Pancreas (tissue), 10 donors: ENCODE measurements at regions not wholly inside any gene's neighbourhood (a gene's known extent, or its start where the extent isn't known, plus 50 kb on each side); places are given as distances from the start of the nearest gene placed in this dataset.

Experiments
- ATAC-seq, 4 donors: fragments of 200-7000 bp; cut with Tn5 transposase; one replicate each; pipeline versions ENCODE4 v1.8.0 to v1.9.1; 2020; ENCODE audit warnings: mild to moderate bottlenecking in 4 of 4, moderate library complexity in 4 of 4
- DNase-seq, 6 donors: peaks; one replicate each; pipeline ENCODE4 v3.0.0-alpha.2; 2020
- FAIRE-seq: peaks from 2 replicates; lab custom pipeline; 2012; peaks lifted over from hg19 to GRCh38; lab: Jason Lieb, UNC
- H3K27ac ChIP-seq, 4 donors: fragments of 200-600 bp; sonication (generic); 1 replicate in 3 of 4; 2 replicates in 1 of 4; pipeline versions ENCODE4 v1.5.0 to v1.8.0; 2020
- H3K27me3 ChIP-seq, 4 donors: fragments of 200-600 bp; one replicate each; pipeline ENCODE4 v1.8.0; 2021
- H3K36me3 ChIP-seq, 3 donors: fragments of 200-600 bp; sonication (generic) in 1 of 3; one replicate each; pipeline versions ENCODE4 v1.5.0 to v1.8.0; 2020 to 2021
- H3K4me1 ChIP-seq, 3 donors: fragments of 200-600 bp; one replicate each; pipeline ENCODE4 v1.8.0; 2021
- H3K4me3 ChIP-seq, 4 donors: fragments of 200-600 bp; sonication (generic) in 2 of 4; one replicate each; pipeline versions ENCODE4 v1.5.0 to v1.8.0; 2020 to 2021
- H3K9me3 ChIP-seq, 4 donors: fragments of 200-600 bp; one replicate each; pipeline ENCODE4 v1.8.0; 2021
- CTCF ChIP-seq, 4 donors: fragments of 200-600 bp; sonication (generic) in 3 of 4; IDR thresholded peaks; one replicate each; pipeline versions ENCODE4 v1.5.0 to v1.8.0; 2021; ENCODE audit warnings: antibody characterized with exemption in 4 of 4
- WGBS, 2 donors: extraction: QIAGEN DNeasy Blood & Tissue Kit; methylation state at CpG; one replicate each; pipeline ENCODE4 v1.1.7; 2013; 5-methylcytosine and 5-hydroxymethylcytosine counted together
- intact Hi-C, 3 donors: fragments of 100-400 bp; cut with DNase I; formaldehyde crosslinking; loops; one replicate each; pipeline versions ENCODE4 v1.11.1 to v1.14.2; 2022
- donor health status: healthy with polysubstance abuse.
- donor health status: DM: no; HTN: no; CAD: no; lungs with moderate emphysema.
- donor health status: DM: no; HTN: no; CAD: no.
- donor health status: control.
- donor health status: control.
- donor health status: Bipolar disorder and iron deficiency.
- donor health status: DM: yes; HTN: yes; CAD: no.
- donor health status: DM: no; HTN: no; CAD: no.
- donor health status: DM: no; HTN: no; CAD: no.
- donor health status: DM: yes; HTN: yes; CAD: no.

- no peaks in the 10 kb centered on the region for H3K9me3 ChIP-seq
- no peak overlapping the region for H3K4me3 ChIP-seq
- no peak for FAIRE-seq
- intact Hi-C loops, result no loop called here
- no peaks in the 10 kb centered on the region for H3K27me3 ChIP-seq
- no peaks in the 10 kb centered on the region for H3K36me3 ChIP-seq
- no peak for DNase-seq
- H3K27ac ChIP-seq, result no peak overlapping the region
- no peak for ATAC-seq
- TF ChIP-seq CTCF (IDR thresholded peaks at IDR 0.05), result no peak
- H3K4me1 ChIP-seq, result no peaks in the 10 kb centered on the region
- 89 to 92% methylated on average over 3 of the region's 3 CpGs for WGBS, 2 donors
These were observed 156.5 kb downstream of the MOXD1 start for GRCh38 chr6:132244744-132245143.

- ATAC-seq (no peak), FAIRE-seq (no peak), DNase-seq (no peak)
- no peak for TF ChIP-seq CTCF (IDR thresholded peaks at IDR 0.05)
- no peaks in the 10 kb centered on the region for H3K4me1 ChIP-seq
- peaks cover 0 to 4% (median 0%) of the 10 kb centered on the region in 4 donors for H3K27me3 ChIP-seq
- intact Hi-C loops, result no loop called here
- H3K4me3 ChIP-seq, result no peak overlapping the region
- no peaks in the 10 kb centered on the region for H3K36me3 ChIP-seq
- H3K27ac ChIP-seq, result no peak overlapping the region
- H3K9me3 ChIP-seq, result no peaks in the 10 kb centered on the region
- WGBS, 2 donors, result 20 to 22% methylated on average over 3 of the region's 3 CpGs
These were observed 164.5 kb downstream of the MOXD1 start for GRCh38 chr6:132236744-132237143.

- no peak overlapping the region for H3K4me3 ChIP-seq
- H3K36me3 ChIP-seq, result no peaks in the 10 kb centered on the region
- TF ChIP-seq CTCF (IDR thresholded peaks at IDR 0.05), result no peak
- peaks cover 0 to 4% (median 0%) of the 10 kb centered on the region in 4 donors for H3K27me3 ChIP-seq
- FAIRE-seq (no peak), DNase-seq (no peak), ATAC-seq (no peak)
- 60 to 81% methylated on average over 1 of the region's 1 CpG for WGBS, 2 donors
- intact Hi-C loops, result no loop called here
- no peaks in the 10 kb centered on the region for H3K4me1 ChIP-seq
- no peak overlapping the region for H3K27ac ChIP-seq
- no peaks in the 10 kb centered on the region for H3K9me3 ChIP-seq
These were observed 165.0 kb downstream of the MOXD1 start for GRCh38 chr6:132236281-132236680.

GRCh38 chr6:132235596-132236280, 165.5 kb downstream of the MOXD1 start:
- 55 to 57% methylated on average over 2 of the region's 2 CpGs for WGBS, 2 donors
- no peaks in the 10 kb centered on the region for H3K4me1 ChIP-seq
- H3K27ac ChIP-seq, result no peak overlapping the region
- no peak for TF ChIP-seq CTCF (IDR thresholded peaks at IDR 0.05)
- DNase-seq (no peak), FAIRE-seq (no peak), ATAC-seq (no peak)
- no peak overlapping the region for H3K4me3 ChIP-seq
- no peaks in the 10 kb centered on the region for H3K36me3 ChIP-seq
- intact Hi-C loops, result no loop called here
- H3K27me3 ChIP-seq, result peaks cover 0 to 4% (median 0%) of the 10 kb centered on the region in 4 donors
- H3K9me3 ChIP-seq, result no peaks in the 10 kb centered on the region

- no peak for FAIRE-seq
These were observed 166.9 kb downstream of the MOXD1 start for GRCh38 chr6:132234356-132234755.

More at GRCh38 chr6:132234356-132234755, 166.9 kb downstream of the MOXD1 start:
- Histone ChIP-seq H3K27me3 (peaks cover 0 to 4% (median 0%) of the 10 kb centered on the region in 4 donors), H3K4me1 (no peaks in the 10 kb centered on the region), H3K9me3 (no peaks in the 10 kb centered on the region), H3K4me3 (no peak overlapping the region), H3K27ac (no peak overlapping the region), H3K36me3 (no peaks in the 10 kb centered on the region)
- DNase-seq (no peak), ATAC-seq (no peak)
- TF ChIP-seq CTCF (IDR thresholded peaks at IDR 0.05), result no peak
- WGBS, 2 donors, result 92 to 99% methylated on average over 2 of the region's 2 CpGs
- intact Hi-C loops, result no loop called here
